Left ventricle myocardium inferior (tissue), 1 donor: ENCODE measurements at regions not wholly inside any gene's neighbourhood (a gene's known extent, or its start where the extent isn't known, plus 50 kb on each side); places are given as distances from the start of the nearest gene placed in this dataset.

Source experiments
- DNase-seq: peaks from one replicate; pipeline ENCODE4 v3.0.0-alpha.2; 2020
- H3K27ac ChIP-seq: fragments of 200-600 bp; replicated peaks from 2 replicates; pipeline ENCODE4 v1.8.0; 2021
- H3K27me3 ChIP-seq: fragments of 200-600 bp; 2 replicates; pipeline ENCODE4 v1.8.0; 2021; ENCODE audit warnings: low read depth
- H3K36me3 ChIP-seq: fragments of 200-600 bp; 2 replicates; pipeline ENCODE4 v1.8.0; 2021
- H3K4me1 ChIP-seq: fragments of 200-600 bp; 2 replicates; pipeline ENCODE4 v1.8.0; 2021
- H3K4me3 ChIP-seq: fragments of 200-600 bp; 2 replicates; pipeline ENCODE4 v1.8.0; 2021; ENCODE audit warnings: mild to moderate bottlenecking, moderate library complexity
- H3K9me3 ChIP-seq: fragments of 200-600 bp; replicated peaks from 2 replicates; pipeline ENCODE4 v1.8.0; 2021
- intact Hi-C: fragments of 100-400 bp; cut with micrococcal nuclease; formaldehyde crosslinking; loops from one replicate; pipeline ENCODE4 v1.11.0; 2022
- TF ChIP-seq, protein P1 (sequence below): fragments of 200-600 bp; IDR thresholded peaks from 2 replicates; pipeline ENCODE4 v1.8.0; 2021; ENCODE audit warnings: antibody characterized with exemption, mild to moderate bottlenecking, borderline replicate concordance
- donor health status: DM: no; HTN: yes; CAD: no; lungs with severe emphysema.

- H3K27ac ChIP-seq = no peak overlapping the region
- peaks cover 57% of the 10 kb centered on the region for H3K9me3 ChIP-seq
- H3K4me3 ChIP-seq = no peak overlapping the region
- H3K4me1 ChIP-seq = no peaks in the 10 kb centered on the region
- TF ChIP-seq, protein P1, sequence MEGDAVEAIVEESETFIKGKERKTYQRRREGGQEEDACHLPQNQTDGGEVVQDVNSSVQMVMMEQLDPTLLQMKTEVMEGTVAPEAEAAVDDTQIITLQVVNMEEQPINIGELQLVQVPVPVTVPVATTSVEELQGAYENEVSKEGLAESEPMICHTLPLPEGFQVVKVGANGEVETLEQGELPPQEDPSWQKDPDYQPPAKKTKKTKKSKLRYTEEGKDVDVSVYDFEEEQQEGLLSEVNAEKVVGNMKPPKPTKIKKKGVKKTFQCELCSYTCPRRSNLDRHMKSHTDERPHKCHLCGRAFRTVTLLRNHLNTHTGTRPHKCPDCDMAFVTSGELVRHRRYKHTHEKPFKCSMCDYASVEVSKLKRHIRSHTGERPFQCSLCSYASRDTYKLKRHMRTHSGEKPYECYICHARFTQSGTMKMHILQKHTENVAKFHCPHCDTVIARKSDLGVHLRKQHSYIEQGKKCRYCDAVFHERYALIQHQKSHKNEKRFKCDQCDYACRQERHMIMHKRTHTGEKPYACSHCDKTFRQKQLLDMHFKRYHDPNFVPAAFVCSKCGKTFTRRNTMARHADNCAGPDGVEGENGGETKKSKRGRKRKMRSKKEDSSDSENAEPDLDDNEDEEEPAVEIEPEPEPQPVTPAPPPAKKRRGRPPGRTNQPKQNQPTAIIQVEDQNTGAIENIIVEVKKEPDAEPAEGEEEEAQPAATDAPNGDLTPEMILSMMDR = no peak
- H3K27me3 ChIP-seq = no peaks in the 10 kb centered on the region
- intact Hi-C loops = no loop called here
- no peak for DNase-seq
- no peaks in the 10 kb centered on the region for H3K36me3 ChIP-seq
These were observed 1486.6 kb downstream of the PCDH7 start for GRCh38 chr4:32206756-32207155.

- TF ChIP-seq, protein P1 = no peak
- no peak overlapping the region for H3K4me3 ChIP-seq
- no peaks in the 10 kb centered on the region for H3K27me3 ChIP-seq
- intact Hi-C loops = no loop called here
- no peak overlapping the region for H3K27ac ChIP-seq
- no peaks in the 10 kb centered on the region for H3K4me1 ChIP-seq
- H3K9me3 ChIP-seq = peaks cover 57% of the 10 kb centered on the region
- no peaks in the 10 kb centered on the region for H3K36me3 ChIP-seq
- no peak for DNase-seq
These were observed 1487.3 kb downstream of the PCDH7 start for GRCh38 chr4:32207456-32207855.

DNA sequence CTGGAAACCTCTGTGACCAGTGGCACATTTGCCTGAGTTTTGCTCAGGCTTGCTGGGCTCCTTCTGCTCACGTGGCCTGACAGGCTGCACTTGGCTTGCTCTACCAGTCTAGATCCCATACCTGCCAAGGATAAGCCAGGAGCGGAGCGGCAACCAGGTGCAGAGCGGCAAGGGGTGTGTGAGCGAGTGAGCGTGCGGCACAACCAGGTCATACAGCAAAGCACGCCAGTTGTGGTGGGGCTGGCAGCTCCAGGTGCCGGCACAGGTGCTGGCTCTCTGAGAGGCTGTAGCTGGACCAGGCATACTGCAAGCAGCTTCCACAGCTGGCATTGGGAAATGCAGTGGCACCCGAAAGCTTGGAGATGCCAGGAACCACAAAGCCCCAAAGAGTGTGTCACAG lies 1495.1 kb downstream of the PCDH7 start:
- H3K27me3 ChIP-seq = no peaks in the 10 kb centered on the region
- peaks cover 2% of the 10 kb centered on the region for H3K9me3 ChIP-seq
- DNase-seq = no peak
- no peak overlapping the region for H3K4me3 ChIP-seq
- intact Hi-C loops = no loop called here
- TF ChIP-seq, protein P1 = no peak
- no peaks in the 10 kb centered on the region for H3K36me3 ChIP-seq
- H3K4me1 ChIP-seq = no peaks in the 10 kb centered on the region
- no peak overlapping the region for H3K27ac ChIP-seq

- no peak overlapping the region for H3K4me3 ChIP-seq
- peaks cover 4% of the 10 kb centered on the region for H3K9me3 ChIP-seq
- intact Hi-C loops = no loop called here
- H3K4me1 ChIP-seq = no peaks in the 10 kb centered on the region
- H3K36me3 ChIP-seq = no peaks in the 10 kb centered on the region
- no peaks in the 10 kb centered on the region for H3K27me3 ChIP-seq
- H3K27ac ChIP-seq = no peak overlapping the region
- DNase-seq = no peak
- TF ChIP-seq, protein P1 = no peak
These were observed 1496.3 kb downstream of the PCDH7 start for GRCh38 chr4:32216502-32216901.

GRCh38 chr4:32219306-32220075 lies 1499.3 kb downstream of the PCDH7 start:
- intact Hi-C loops = no loop called here
- no peak overlapping the region for H3K4me3 ChIP-seq
- H3K4me1 ChIP-seq = no peaks in the 10 kb centered on the region
- TF ChIP-seq, protein P1 = no peak
- H3K27me3 ChIP-seq = no peaks in the 10 kb centered on the region
- H3K36me3 ChIP-seq = no peaks in the 10 kb centered on the region
- no peak for DNase-seq
- no peak overlapping the region for H3K27ac ChIP-seq
- peaks cover 20% of the 10 kb centered on the region for H3K9me3 ChIP-seq
